ENCODE measurements at regions not wholly inside any gene's neighbourhood (a gene's known extent, or its start where the extent isn't known, plus 50 kb on each side); places are given as distances from the start of the nearest gene placed in this dataset.

DNA sequence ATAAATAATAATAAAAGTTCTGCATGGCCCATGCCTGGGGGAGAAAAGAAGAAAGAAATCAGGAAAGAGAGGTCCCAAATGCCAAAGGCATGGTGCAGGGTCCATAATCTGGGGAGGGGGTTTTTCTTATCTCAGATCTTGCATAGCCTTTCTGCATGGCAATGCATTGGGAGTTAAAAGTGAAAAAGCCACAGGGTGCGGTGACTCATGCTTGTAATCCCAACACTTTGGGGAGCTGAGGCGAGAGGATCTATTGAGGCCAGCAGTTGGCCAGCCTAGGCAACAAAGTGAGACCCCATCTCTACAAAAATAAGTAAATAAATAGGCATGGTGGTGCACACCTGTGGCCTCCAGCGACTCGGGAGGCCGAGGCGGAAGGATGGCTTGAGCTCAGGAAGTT lies 76.8 kb upstream of the GATA2 start:
- no peak for DNase-seq

DNA sequence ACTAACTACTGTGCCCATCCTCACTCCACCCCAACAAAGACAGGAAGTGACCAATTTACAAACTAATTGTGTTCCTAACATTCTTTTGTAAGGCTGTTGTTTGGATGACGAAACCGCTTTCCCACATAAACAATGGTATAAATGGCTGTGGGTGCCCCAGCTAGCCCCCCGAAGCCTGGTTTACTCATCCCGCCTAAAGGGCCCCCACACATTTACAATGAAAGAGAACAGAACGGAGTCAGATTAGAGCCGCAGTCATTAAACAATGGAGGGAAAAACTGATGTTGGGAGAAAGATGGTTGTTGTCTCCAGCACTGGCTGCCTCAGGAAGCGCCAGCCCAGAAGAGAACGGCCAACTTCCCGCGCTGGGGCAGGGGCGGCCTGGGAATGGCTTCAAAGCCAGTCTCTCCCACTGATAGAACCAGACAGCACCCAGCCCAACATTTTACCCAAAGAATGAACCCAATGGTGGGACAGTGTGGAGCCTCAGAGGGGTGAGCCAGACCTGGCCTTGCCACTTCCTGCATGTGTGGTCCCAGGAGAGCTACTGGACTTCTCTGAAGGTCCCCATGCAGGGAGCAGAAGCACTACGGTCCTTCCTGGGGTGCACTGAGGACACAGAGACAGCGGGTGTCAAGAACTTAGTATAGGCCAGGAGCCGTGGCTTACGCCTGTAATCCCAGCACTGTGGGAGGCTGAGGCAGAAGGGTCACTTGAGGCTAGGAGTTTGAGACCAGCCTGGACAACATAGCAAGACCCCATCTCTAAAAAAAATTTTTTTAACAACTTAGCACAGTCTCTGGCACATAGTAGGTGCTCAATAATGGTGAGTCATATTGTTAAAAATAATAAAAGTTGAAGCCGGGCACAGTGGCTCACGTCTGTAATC lies 75.8 kb upstream of the GATA2 start:
- no peak for DNase-seq

DNA sequence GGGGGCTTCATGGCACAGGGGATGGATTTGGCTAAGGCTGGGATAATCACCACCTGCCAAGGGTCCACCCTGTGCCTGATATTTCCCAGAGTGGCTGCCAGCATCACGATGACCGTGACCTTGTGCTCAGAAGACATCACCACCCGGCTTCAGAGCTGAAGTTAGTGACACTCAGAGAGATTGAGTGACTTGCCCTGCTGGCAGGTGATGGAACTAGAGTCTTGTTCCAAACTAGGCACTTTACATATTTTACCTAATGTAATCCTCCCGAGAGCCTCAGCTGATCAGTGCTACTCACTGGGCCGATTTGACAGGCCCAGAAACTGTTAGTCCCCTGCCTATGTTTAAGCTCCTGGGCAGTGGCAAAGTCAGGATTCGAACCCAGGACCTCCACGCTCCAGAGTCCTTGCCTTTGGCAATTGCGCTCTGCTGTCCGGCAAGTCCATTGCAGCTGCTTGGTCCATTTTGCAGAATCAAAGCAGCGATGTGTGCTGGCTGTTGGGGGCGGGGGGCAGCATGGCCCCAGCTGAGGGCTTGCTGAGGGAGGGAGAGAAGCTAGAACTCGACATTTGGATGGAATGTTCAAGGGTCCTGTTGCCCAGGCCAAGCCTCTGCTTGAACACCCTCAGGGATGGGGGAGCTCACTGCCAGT lies 74.8 kb upstream of the GATA2 start:
- no peak for DNase-seq

DNA sequence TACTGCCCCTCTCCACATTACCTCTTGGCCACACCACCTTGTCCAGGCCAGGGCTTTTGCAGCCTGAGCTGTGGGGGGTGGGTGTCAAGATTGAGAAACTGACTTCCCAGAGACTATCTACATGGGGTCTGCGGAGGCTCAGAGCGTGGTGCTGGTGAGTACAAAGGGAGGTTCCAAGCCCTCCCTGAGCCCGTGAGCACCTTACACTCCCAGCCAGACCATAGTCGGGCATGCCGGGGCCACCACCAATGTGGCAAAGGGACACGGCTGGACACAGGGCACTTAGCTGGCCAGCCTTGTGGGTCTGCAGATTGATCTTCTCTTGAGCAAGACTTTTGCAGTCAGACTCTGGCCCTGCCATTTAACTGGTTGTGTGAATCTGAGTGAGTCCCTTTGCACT lies 74.1 kb upstream of the GATA2 start:
- DNase-seq, result no peak

DNA sequence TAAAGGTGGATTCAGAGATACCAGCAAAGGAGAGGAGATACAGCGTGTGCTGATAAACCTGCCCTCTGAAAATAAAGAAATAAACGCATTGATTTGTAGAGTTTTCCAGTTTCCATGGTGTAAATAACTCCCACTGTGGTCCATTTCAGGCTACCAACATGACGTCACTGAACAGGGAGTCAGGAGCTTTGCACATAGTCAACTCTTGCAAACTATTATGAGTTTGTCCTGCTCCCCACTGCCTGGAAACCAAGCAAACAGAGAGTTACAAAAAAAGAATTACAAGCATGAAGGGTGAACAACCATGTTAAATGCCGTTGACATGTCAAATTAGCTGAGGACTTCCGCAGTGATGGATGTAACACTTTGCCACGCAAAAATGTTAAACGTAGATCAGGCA lies 70.4 kb upstream of the GATA2 start:
- no peak for DNase-seq

DNA sequence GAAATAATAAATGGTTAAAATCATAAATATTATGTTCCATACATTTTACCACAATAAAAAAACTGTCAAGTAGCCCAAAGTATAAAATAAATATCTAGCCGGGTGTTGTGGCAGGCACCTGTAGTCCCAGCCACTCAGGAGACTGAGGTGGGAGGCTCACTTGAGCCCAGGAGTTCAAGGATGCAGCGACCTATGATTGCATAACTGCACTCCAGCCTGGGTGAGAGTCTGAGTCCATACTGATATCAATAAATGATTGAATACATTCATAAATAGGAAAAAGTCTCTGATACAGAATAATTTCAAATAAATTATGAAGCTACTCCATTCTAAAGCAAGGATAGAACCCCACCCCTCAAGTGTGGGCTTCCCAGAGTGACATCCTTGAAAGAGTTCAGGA lies 68.5 kb upstream of the GATA2 start:
- DNase-seq, result no peak

DNA sequence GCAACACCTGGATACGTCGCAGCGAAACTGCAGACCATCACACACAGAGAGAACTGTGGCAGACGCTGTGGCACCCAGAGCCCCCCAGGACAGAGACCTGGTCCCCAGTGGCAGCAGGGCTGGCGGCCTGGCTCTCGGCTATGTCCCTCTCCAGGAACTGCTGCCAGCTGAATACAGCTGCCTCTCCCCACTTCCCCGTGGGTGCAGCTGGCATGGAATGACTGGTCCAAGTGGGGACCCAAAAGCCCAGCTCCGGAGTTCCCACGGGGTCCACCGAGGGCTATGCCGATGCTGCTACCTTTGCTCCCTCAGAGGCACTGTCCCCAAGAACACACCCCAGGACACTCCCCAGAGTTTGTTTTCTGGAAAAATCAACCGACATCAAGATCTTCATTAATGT lies 67.8 kb upstream of the GATA2 start:
- DNase-seq, result no peak

DNA sequence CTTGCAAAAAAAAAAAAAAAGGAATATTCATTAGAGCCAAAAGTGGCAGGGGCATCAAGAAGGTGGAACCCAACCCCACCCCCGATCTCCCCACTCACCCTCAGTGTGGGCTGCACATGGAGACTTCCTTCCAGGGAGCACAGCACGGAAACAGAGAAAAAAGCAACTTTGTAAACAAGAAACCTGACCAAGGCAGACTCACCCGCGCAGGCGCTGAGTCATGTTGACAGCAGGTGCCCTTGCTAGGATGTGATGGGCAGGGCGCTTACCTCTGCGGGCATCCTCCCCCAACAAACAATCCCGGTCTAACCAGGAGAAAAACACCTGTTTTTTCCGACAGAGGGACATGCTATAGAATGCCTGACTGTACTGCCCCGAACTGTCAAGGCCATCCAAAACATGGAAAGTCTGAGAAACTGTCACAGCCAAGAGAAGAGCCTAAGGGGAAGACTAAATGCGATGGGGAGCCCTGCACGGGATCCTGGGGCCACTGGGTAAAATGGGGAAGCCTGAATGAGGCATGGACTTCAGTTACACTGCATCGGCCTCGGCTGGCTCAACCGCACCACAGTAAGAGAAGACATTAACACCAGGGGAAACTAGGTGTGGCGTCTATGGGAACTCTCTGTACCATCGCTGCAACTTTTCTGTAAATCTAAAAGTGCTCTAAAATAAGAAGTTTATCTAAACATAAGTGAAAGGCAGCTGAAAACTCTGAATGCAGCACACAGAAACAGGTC lies 66.7 kb upstream of the GATA2 start:
- DNase-seq, result peak; percentile 38

DNA sequence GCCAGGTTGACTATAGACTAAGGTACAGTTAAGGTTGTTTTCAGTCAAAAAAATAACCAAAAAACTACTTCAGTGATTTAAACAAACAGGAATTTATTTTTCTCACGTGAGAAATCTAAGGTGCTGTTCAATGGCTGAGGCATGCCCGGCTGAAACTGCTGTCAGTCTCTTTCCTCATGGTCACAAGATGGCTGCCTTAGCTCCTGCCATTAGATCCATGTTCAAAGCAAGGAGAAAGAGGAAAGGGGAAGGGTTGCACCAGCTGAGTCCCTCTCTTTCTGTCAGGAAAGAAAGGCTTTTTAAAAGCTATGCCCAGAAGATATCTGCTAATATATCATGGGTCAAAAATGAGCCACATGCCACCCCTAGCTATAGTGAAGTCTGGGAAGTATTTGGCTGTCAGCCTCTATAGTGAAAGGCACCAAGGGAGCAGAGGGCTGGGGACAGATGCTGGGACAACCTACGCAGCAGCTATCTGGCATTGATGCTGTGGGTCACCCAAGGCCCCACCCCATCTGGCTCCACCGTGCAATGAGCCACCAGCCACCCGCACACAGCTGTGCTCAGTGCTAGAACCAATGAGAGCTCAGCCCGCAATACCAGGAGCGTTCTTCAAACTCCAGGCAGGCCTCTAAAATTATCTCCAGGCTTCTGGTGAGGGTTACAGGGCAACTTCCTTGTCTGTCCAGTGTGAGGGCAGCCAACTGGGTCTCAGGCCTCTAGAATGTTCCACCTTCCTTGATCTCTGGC lies 64.7 kb upstream of the GATA2 start:
- no peak for DNase-seq

DNA sequence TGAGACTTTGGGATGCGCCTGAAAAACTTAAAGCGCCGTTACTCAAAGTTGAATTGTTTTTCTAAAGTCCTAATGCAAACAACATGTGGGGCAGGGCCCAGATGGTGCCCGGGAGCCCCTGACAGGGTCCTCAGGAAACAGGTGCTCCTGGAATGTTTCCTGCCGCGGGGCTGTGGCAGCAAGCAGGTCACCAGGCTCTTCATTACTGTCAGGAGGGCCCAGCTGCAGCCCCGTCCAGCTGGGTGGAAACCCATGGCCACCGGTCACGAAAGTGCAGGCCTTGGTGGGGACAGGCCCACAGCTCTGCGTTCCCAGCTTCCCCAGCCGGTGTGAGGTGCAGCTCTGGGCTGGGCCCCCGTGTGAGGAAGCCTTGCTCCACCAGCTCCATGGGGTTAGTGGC lies 63.9 kb upstream of the GATA2 start:
- no peak for DNase-seq

DNA sequence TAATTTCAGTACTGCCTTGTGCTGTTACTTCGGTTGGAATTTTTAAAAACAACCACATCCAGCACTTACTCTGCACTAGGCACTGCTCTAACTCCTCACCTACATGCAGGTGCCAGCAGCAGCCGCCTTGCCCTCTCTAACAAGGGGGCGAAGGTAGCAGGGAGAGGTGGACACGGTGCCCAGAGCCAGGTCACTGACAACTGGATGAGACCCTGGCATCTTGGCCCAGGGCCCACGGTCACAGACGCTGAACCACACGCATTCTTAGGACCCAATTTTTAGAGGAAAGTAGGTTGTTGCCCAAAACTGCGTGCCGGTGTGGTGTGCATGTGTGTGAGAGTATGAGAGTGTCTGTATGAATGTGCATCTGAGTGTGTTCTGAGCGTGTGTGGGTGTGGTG lies 63.4 kb upstream of the GATA2 start:
- DNase-seq, result no peak

DNA sequence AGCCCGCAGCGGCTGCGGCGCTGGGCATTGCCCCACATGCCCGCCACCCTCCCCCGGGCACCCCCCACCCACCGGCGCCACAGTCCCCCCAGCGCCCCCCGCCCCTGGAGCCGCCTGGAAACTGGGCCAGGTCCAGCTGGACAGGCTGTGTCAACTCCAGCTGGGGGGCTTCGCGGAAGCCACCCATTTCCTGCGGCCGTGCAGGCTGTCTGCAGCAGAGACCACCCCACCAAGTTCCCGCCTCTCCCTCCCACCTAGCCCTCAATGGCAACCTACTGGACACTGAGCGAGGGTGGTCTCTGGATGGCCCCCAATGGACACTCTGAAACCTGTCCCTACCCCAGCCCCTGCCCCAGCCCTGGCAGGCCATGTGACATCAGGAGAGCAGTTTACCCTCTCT lies 62.8 kb upstream of the GATA2 start:
- no peak for DNase-seq

DNA sequence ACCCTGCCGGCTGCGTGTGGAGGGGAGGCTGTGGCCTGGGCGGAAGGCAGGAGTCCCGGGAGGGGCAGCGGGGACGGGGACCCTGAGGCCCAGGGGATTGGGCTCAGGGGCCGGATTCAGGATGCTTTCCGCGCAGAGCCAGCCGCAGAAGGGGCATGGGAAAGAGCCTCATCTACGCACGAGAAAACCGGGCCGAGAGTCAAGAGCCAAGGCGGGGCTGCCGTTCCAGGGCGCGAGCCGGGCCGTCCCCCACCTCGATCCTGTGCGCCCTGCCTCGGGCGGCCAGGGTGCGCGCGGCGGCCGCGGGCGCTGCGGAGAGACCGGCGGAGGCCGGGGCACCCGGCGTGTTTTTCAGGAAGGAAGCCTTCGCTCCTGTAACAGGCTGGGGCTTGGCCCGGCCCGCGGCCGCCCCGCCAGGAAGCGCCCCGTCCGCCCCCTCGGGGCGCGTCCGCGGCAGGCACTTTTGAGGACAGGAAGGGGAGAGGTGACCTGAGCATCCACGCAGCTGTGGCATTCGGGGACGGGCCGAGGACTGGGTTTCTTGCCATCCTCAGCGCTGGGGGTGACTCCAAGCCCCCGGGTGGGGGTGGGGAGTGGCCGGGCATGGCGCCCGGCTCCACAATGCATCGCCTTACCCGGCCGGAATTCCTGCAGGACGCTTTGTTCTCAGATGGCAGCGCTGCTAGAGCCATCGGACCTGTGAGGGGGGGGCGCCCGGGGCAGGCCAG lies 62.3 kb upstream of the GATA2 start:
- DNase-seq, result no peak

DNA sequence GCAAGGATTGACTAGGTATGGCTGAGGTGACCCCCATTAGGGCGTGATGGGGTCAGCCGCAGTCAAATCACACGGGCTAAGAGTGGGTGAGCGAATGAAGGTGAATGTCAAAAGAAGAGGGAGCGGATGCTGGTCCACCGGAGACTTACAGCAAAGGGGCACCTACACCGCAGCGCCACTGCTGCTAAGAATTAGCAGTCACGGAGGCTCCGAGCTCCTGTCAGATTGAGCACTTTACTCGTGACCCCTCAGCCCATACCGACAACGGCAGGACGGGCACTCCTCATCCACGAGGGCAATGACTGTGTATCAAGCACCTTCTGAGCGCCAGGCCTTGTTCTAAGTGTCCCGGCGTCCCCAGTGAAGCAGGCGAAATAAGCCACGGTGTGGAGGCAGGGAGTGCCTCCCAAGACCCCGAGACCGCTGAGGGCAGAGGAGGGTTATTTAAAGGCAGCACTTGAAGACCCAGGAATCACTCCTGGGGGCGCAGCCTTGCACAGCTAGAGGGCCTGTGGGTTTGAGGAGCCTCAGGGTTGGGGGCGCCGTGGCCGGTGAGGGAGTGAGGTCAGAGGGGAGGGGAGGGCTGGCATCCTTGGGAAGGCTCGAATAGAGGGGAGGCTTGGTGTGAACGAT lies 61.6 kb upstream of the GATA2 start:
- DNase-seq, result no peak

DNA sequence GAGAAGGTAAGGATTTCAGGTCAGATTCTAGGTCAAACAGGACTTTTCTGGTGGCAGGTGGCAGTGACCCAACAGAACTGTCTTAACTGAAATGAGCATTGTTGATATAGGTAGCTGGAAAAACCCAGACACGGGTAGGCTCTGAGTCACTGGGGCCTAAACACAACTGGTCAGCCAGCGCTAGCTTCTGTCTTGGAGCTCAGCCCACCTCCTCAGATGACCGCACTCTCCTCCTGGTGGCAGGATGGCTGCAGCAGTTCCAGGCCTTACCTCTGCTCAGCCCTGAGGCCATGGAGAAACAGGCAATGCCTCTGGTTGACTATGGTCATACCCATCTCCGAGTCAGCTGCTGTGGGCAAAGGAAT lies 61.1 kb upstream of the GATA2 start:
- DNase-seq, result no peak

DNA sequence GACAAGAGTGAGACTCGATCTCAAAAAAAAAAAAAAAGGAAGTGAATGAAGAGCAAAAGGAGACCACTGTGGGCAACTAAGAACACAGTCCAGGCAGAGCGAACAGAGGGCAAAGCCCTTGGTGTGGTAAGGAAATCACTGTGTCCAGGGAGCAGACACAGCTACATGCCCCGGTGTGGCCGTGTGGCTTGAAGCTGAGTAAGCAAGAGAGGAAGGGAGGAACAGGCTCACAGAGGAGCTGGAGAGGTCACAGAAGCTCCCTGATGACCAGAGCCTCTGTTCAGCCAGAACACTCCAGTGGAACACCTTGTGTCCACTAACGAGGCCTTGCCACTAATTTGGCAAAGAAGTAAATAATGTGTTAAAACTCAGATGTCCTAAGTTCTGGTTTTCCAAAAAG lies 60.6 kb upstream of the GATA2 start:
- no peak for DNase-seq

DNA sequence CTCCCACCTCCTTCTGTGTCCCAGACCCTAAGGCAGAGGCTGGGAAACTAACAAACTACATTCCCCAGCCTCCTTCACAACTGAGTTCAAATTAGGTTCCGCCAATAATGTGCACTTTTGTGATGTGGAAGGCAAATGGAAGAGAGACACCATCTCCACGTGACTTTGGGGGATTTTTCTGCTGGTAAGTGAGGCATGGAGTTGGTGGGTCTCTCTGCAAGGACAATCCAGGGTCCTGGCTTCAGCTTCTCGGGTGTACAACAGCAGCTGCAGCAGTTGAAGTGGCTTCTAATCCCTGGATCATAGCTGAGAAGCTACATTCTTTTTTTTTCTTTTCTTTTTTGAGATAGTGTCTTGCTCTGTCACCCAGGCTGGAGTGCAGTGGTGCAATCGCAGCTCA lies 58.9 kb upstream of the GATA2 start:
- no peak for DNase-seq

DNA sequence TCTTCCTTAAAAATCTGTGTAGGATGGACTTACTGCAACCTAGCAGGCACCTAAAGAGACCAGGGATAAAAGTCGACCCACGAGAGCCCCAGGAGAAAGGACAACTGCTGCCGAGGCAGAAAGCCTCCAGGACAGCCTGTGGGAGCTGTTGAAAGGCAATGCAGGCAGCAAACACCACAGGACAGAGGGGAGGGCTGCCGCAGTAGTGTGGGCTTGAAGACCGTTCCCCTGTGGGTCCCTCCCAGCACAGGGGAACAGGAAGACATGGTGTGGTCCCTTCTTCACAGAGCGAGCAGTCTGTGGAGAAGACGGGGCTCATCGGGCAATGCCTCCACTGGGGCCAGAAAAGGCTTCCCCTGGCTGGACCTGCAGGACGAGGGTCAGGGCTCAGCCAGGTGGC lies 58.5 kb upstream of the GATA2 start:
- no peak for DNase-seq

DNA sequence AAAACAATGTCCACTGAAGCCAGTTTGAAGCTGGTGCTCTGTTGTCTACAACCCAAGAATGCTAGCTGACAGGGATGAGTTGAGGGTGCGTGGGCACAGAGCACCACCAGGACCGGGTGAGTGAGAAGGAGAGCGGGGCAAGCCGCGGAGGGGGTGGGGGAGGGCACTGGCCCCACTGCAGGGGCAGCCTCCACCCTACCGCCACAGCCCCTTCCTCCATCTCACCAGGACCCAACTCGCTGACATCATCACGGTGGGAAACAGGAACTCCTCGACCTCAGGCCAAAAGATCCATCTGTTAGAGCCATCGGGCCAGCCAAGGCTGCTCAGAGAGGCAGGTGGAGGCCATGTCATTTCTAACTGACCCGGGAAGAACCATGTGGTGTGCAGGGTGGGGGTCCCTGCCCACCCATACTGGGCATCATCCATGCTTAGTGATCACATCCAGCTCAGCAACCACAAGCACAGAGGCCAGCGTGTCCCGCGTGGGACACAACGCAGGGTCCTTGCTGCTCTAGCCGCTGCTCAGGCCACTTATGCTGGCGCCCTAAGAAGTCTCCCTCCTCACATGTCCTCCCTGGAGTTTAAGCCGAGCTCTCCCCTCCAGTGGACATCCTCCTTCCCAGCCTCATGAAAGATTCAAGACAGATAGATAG lies 57.6 kb upstream of the GATA2 start:
- no peak for DNase-seq

DNA sequence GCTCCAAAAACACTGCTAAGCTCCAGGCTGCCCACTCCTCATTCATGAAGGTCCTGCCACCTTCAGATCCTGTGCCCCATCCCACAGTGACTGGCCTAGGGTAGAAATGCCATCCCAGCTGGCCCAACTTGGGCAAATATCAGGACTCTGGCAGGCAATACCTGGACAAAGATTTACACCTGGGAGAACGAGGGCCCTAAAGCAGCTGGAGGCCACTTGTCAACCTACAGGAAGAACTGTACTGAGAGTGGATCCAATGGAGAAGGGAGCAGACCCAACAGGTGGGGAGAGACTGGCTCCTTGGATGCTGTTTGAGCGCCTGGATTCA lies 57.1 kb upstream of the GATA2 start:
- DNase-seq, result no peak

DNA sequence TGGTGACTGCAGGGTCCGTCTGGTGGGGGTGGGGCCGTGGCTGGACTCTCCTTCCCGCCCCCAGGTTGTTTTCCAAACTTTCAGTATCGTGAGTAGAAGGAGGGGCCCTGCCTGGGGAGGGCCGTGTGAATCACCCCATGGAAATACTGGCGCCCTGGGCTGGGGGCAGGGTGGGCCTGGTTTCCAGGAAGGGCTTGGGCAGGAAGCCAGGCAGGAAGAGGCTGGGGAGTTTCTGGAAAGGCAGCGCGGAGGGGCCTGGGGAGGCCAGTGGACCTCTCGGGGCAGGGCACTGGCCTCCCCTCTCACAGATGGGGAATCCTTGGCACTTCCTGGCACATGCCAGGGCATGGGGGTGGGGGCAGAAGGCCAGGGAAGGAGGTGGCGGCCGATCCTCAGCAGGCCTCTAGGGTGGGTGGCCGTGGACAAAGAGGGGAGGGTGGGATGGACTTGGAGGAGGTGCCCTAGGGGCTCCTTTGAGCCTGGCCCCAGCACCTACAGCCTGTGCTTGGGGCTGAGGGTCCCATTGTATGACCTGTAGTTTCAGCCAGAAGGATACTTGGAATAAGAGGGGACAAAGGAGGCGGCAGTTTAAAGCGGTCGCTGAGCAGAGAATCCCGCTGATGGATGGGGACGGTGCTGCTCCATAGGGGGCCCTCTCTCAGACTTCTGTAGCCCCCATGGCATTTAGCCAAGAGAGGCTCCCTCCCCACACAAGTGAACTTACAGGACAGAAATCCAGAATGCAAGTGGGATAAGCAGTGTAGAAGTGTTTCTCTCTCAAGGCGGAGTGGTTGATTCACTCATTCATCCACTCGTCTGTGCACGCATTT lies 56.5 kb upstream of the GATA2 start:
- DNase-seq, result no peak
